NCI-H748 treated with DMSO at 0.1 percent for 48 hours (cell line): ENCODE measurements at regions not wholly inside any gene's neighbourhood (a gene's known extent, or its start where the extent isn't known, plus 50 kb on each side); places are given as distances from the start of the nearest gene placed in this dataset.

Source experiments
- DNase-seq: peaks from one replicate; lab custom pipeline; 2025; lab: John Stamatoyannopoulos, UW

DNA sequence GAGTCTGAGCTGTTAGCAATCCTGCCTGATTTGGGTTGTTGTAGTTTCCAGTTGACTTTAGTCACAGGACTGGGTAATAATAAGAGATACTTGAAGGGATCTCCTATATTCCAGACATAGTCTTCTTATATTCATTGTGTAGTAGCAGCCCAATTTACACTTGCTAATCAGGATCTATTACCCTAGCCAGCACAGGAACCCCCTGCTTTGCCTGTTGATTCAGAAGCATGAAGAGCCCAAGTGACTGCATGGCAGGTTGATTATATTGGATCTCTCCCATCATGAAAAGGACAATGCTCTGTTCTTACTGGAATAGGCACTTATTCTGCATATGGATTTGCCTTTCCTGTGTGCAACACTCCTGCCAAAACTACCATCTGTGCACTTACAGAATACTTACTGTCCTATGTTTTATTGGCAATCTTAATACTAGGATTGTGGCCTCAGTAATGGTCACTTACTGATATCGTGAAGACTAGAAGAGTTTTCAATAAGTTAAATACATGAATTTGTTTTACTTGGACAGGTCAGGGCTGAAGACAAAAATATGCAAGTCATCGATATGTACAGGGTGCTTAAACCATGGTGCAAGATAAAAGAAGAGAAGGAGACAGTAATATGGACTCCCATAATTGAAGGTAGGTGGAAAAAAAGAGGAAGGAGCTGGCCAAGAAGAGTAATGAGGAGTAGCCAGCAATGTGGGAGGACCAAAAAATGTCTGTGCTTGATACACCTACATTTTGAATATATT, 304.1 kb downstream of the MCTP2 start:
- no peak for DNase-seq

DNA sequence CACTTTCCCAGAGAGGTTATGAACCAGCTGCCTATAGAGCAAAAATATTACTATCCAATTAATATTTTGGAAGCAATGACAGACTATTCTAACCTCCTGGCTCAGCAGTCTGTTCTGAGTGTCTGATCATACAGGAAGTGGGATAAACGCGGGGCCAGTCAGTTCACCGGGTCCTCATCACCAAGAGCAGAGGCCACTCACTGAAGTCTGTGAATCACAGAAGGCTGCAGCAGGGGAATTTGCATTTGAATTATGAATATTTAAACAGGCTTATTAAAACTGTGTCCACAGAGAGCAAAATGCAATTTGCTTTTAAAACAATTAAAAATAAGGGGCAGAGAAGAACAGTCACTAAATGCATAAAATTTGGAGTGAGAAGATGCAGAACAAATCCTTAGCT, 305.2 kb downstream of the MCTP2 start:
- no peak for DNase-seq

DNA sequence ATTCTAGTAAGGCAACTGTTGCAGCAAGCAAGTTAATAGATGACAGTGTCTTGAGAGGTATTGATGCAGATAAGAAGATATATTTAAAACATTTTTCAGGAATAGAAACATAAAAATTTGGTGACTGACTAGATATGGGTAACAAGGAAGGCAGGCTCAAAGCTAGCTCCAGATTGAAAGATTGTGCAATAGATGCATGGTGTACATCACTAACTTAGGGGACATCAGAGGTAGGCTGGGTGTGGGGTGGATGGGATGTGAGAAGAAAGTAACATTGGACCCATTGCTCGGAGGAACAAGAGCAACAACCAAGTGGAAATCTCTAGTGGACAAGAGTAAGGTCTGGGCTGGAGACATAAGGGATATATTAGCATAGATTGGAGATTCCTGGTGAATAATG, 306.9 kb downstream of the MCTP2 start:
- DNase-seq: no peak

GRCh38 chr15:94542391-94542790, 311.0 kb downstream of the MCTP2 start:
- DNase-seq: no peak

- DNase-seq: no peak
Measured at GRCh38 chr15:94546808-94547207, 315.4 kb downstream of the MCTP2 start.

- DNase-seq: no peak
Measured at GRCh38 chr15:94547711-94548110, 316.4 kb downstream of the MCTP2 start.

DNA sequence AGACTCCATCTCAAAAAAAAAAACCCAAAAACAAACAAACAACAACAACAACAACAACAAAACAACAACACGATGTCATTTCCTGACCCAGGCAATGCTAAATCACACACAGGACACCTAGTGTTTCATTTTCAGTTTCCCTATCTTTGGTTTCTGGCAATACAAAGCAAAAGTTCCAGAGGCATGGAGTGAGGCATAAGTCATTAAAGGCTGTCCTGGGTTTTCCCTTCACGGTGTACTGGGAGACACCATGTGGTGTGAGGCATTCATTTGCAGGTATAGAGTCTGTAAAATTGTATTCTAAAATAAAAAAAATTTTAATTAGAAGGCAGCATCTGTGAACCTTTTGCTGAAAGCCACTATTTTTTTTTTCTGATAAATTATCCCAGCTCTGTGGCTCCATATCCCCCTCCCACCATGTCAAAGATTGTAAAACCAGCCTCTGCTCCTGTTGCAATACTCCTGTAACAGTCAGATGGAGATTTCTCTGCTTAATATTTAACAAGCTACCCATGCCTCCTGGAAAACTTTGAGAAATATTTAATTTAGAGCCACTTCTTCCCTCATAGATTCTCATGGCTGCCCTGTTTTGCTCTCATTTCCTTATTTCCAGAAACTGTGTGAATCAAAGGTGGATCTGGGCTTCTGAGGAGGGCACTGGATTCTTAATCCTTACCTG, 324.6 kb downstream of the MCTP2 start:
- no peak for DNase-seq

GRCh38 chr15:94561036-94561689, 329.8 kb downstream of the MCTP2 start:
- no peak for DNase-seq

- no peak for DNase-seq
Measured at GRCh38 chr15:94563456-94563855, 332.1 kb downstream of the MCTP2 start.

GRCh38 chr15:94576889-94577533, 345.6 kb downstream of the MCTP2 start:
- DNase-seq: no peak

- DNase-seq: no peak
Measured at GRCh38 chr15:94579286-94579685, 347.9 kb downstream of the MCTP2 start.

- no peak for DNase-seq
Measured at GRCh38 chr15:94580211-94580885, 349.0 kb downstream of the MCTP2 start.

- peak; percentile 10 for DNase-seq
Measured at GRCh38 chr15:94582368-94582767, 351.0 kb downstream of the MCTP2 start.

- no peak for DNase-seq
Measured at GRCh38 chr15:94584833-94585244, 353.5 kb downstream of the MCTP2 start.

- DNase-seq: no peak
Measured at GRCh38 chr15:94586099-94586498, 354.7 kb downstream of the MCTP2 start.

DNA sequence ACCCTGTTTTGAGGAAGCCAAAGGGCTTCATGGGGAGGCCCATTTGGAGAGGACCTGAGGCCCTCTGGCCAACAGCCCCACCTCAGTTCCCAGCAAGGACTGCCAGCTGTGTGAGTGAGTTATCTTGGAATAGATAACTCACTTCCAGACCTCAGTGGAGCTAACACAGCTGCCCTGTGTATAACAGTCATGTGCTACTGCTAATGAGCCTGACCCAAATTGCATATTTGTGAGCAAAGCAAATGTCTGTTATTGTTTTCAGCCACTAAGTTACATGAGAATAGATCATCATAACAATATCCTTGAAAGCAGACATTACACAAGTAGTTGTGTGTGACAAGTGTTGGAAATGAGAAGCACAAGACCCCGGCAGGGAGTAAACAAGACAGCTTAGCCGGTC, 355.8 kb downstream of the MCTP2 start:
- DNase-seq: no peak

- DNase-seq: no peak
Measured at GRCh38 chr15:94588993-94589392, 357.6 kb downstream of the MCTP2 start.

DNA sequence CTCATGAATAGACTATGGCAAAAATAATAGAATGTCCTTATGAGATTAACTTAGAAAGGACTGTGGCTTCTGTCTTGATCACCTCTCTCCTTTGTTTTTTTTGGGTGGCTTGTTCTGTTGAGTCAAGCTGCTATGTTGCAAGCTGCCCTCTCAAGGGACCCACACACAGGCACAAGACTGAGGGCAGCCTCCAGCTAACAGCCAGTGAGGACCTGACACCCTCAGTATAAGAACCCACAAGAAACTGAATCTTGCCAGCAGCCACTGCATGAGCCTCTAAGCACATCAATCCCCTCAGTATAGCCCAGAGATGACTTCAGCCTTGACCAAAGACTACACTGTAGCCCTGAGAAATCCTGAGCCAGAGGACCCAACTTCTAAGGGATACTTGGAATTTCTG, 361.1 kb downstream of the MCTP2 start:
- no peak for DNase-seq

- DNase-seq: no peak
Measured at GRCh38 chr15:94596707-94597106, 365.3 kb downstream of the MCTP2 start.

DNA sequence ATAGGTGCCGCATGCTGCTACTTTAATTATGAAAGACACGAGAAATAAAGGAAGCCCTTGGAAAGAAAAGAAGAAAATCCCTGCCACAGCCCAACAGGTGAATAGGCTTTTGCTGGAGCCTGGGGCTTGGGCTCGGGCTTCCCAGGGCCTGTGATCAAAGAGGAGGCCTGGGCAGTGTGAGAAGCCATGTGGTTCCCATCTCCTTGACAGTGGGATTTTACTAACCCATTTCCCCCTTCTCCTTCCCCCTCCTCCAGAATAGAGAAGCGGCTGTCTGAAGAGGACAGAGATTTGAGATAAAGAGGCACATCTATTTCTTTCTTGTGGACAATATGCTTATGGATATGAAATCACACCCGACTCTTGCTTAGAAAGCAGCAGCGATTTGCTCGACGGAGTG, 369.1 kb downstream of the MCTP2 start:
- DNase-seq: no peak

DNA sequence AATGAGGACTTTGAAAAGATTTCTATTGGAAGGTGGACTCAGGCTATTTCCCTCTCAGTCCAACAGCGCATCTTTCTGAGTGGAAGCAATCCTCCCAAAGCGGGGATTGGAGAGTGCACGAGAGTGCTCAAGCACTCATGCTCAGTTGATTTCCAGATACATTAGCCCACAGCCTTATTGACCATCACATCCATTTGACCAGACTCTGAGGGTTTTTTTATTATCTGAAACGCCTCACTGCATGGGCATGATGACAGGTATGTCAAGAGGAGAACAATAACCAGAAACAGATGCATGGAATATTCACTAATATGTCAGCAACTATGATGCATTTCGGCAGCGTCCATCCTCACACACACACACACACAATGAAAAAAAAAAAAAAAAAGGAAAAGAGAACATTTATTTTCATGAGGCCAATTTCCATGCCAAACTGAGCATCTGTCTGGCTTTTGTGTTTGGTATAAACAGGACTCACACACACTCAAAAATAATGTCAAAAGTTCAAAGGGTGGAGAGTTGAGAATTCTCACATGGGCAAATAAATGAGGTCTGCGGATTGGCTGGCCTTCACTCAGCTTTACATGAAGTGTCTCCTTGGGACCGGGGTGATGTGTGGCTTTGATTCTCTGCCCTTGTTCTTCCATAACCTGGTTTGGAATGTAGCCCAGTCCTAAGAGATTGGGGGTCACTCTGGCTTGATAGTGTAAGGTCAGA, 371.6 kb downstream of the MCTP2 start:
- no peak for DNase-seq
